ENCODE measurements at regions not wholly inside any gene's neighbourhood (a gene's known extent, or its start where the extent isn't known, plus 50 kb on each side); places are given as distances from the start of the nearest gene placed in this dataset.

- DNase-seq (ENCODE audit: low read depth in 1 of 2, low spot score in 1 of 2) = peak in 1 of 2 experiments; percentile 72
- Histone ChIP-seq H3K27me3 (ENCODE audit: insufficient read depth, poor library complexity, severe bottlenecking) (peaks cover 5% of the 10 kb centered on the region), H3K4me3 (replicated peaks; ENCODE audit: insufficient read depth, low read length) (no peak overlapping the region), H3K27ac (replicated peaks) (no peak overlapping the region)
- TF ChIP-seq GABPA (IDR thresholded peaks at IDR 0.05; ENCODE audit: low read depth) = no peak
- TF ChIP-seq POLR2AphosphoS5 (IDR thresholded peaks at IDR 0.05; ENCODE audit: low read depth) = no peak
- no peak for TF ChIP-seq SPI1 (IDR thresholded peaks at IDR 0.05; ENCODE audit: borderline replicate concordance, low read depth)
- TF ChIP-seq CTCF (IDR thresholded peaks at IDR 0.05; ENCODE audit: insufficient read depth, low read length) = peak; percentile 50
- no peak for TF ChIP-seq REST (IDR thresholded peaks at IDR 0.05; ENCODE audit: insufficient replicate concordance, low read depth)
Observed at GRCh38 chr14:101707068-101707842, 54.3 kb upstream of the PPP2R5C start.

- no peak for TF ChIP-seq CTCF (IDR thresholded peaks at IDR 0.05; ENCODE audit: insufficient read depth, low read length)
- no peak for TF ChIP-seq SPI1 (IDR thresholded peaks at IDR 0.05; ENCODE audit: borderline replicate concordance, low read depth)
- no peak for TF ChIP-seq GABPA (IDR thresholded peaks at IDR 0.05; ENCODE audit: low read depth)
- TF ChIP-seq REST (IDR thresholded peaks at IDR 0.05; ENCODE audit: insufficient replicate concordance, low read depth) = no peak
- TF ChIP-seq POLR2AphosphoS5 (IDR thresholded peaks at IDR 0.05; ENCODE audit: low read depth) = no peak
- H3K27ac ChIP-seq (replicated peaks) = no peak overlapping the region
- DNase-seq (ENCODE audit: low read depth in 1 of 2, low spot score in 1 of 2) = no peak
- peaks cover 5% of the 10 kb centered on the region for H3K27me3 ChIP-seq (ENCODE audit: insufficient read depth, poor library complexity, severe bottlenecking)
- no peak overlapping the region for H3K4me3 ChIP-seq (replicated peaks; ENCODE audit: insufficient read depth, low read length)
Observed at GRCh38 chr14:101707863-101708620, 53.5 kb upstream of the PPP2R5C start.

- DNase-seq (ENCODE audit: low read depth in 1 of 2, low spot score in 1 of 2) = no peak
- TF ChIP-seq CTCF (IDR thresholded peaks at IDR 0.05; ENCODE audit: insufficient read depth, low read length) (no peak), GABPA (IDR thresholded peaks at IDR 0.05; ENCODE audit: low read depth) (no peak), SPI1 (IDR thresholded peaks at IDR 0.05; ENCODE audit: borderline replicate concordance, low read depth) (no peak), POLR2AphosphoS5 (IDR thresholded peaks at IDR 0.05; ENCODE audit: low read depth) (no peak), REST (IDR thresholded peaks at IDR 0.05; ENCODE audit: insufficient replicate concordance, low read depth) (no peak)
- Histone ChIP-seq H3K4me3 (replicated peaks; ENCODE audit: insufficient read depth, low read length) (no peak overlapping the region), H3K27me3 (ENCODE audit: insufficient read depth, poor library complexity, severe bottlenecking) (peaks cover 5% of the 10 kb centered on the region), H3K27ac (replicated peaks) (no peak overlapping the region)
Observed at GRCh38 chr14:101708853-101709532, 52.5 kb upstream of the PPP2R5C start.

All from HL-60 (cell line).